Esophagus muscularis mucosa (tissue), 3 donors: ENCODE measurements at regions not wholly inside any gene's neighbourhood (a gene's known extent, or its start where the extent isn't known, plus 50 kb on each side); places are given as distances from the start of the nearest gene placed in this dataset.

Source experiments
- POLR2A ChIP-seq: fragments of 450-650 bp; IDR thresholded peaks from one replicate; pipeline ENCODE4 v1.6.1; 2017; ENCODE audit warnings: antibody characterized with exemption, moderate library complexity, mild to moderate bottlenecking, low read depth
- POLR2AphosphoS5 ChIP-seq, 2 donors: sonication (generic); formaldehyde crosslinking; IDR thresholded peaks; one replicate each; pipeline ENCODE4 v1.6.1; 2017; ENCODE audit warnings: antibody characterized with exemption in 2 of 2
- TF ChIP-seq, protein P1 (sequence below), 3 experiments: fragments of 200-600 bp in 2 of 3; fragments of 450-650 bp in 1 of 3; sonication (generic) in 2 of 3; IDR thresholded peaks; one replicate each; pipeline ENCODE4 v1.5.1; 2017 to 2019; ENCODE audit warnings: antibody characterized with exemption in 3 of 3, mild to moderate bottlenecking in 2 of 3, moderate library complexity in 1 of 3

DNA sequence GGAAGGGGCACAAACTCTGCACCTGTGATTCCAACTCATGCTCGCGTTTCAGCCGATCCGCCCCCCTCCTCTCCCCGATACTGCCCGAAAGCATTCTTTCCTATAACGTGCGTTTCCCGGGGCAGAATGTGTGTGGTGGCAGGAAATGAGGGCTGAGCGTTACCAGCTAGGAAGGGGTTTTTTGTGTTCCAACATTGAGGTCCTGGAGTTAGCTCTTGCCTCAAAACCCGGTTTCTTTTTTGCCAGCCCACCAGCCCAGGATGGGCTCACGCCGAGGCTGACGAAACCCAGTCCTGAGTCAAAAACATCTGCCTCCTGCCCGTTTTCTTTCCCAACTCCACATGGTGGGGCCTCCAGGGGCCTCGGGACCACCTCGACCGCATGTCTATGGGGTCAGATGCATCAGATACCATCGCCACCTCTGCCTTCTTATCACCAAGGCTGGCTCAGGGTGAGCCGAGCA is 113.7 kb upstream of the COPS8 start:
- TF ChIP-seq, protein P1, sequence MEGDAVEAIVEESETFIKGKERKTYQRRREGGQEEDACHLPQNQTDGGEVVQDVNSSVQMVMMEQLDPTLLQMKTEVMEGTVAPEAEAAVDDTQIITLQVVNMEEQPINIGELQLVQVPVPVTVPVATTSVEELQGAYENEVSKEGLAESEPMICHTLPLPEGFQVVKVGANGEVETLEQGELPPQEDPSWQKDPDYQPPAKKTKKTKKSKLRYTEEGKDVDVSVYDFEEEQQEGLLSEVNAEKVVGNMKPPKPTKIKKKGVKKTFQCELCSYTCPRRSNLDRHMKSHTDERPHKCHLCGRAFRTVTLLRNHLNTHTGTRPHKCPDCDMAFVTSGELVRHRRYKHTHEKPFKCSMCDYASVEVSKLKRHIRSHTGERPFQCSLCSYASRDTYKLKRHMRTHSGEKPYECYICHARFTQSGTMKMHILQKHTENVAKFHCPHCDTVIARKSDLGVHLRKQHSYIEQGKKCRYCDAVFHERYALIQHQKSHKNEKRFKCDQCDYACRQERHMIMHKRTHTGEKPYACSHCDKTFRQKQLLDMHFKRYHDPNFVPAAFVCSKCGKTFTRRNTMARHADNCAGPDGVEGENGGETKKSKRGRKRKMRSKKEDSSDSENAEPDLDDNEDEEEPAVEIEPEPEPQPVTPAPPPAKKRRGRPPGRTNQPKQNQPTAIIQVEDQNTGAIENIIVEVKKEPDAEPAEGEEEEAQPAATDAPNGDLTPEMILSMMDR (IDR thresholded peaks at IDR 0.05): no peak
- TF ChIP-seq POLR2AphosphoS5 (IDR thresholded peaks at IDR 0.05) (no peak), POLR2A (no peak)
